Transverse colon (tissue), 4 donors: ENCODE measurements at regions not wholly inside any gene's neighbourhood (a gene's known extent, or its start where the extent isn't known, plus 50 kb on each side); places are given as distances from the start of the nearest gene placed in this dataset.

Source experiments
- DNase-seq: peaks from one replicate; pipeline ENCODE4 v3.0.0-alpha.2; 2019
- H3K27ac ChIP-seq, 4 donors: fragments of 200-600 bp; sonication (generic); 2 replicates each; pipeline ENCODE4 v1.5.1; 2016 to 2018; ENCODE audit warnings: inconsistent platforms in 4 of 4
- H3K27me3 ChIP-seq: fragments of 200-600 bp; sonication (generic); 2 replicates; pipeline ENCODE4 v1.5.1; 2017; ENCODE audit warnings: inconsistent platforms
- H3K36me3 ChIP-seq, 4 donors: fragments of 200-600 bp; sonication (generic); 2 replicates each; pipeline ENCODE4 v1.5.1; 2017 to 2019; ENCODE audit warnings: inconsistent platforms in 4 of 4
- H3K4me1 ChIP-seq, 4 donors: fragments of 200-600 bp; sonication (generic); 2 replicates each; pipeline ENCODE4 v1.5.1; 2017 to 2020; ENCODE audit warnings: inconsistent platforms in 4 of 4
- H3K4me3 ChIP-seq, 4 donors: fragments of 200-600 bp; sonication (generic); 1 replicate in 1 of 4; 2 replicates in 3 of 4; pipeline versions ENCODE4 v1.5.1 to v1.6.1; 2017 to 2019; ENCODE audit warnings: inconsistent platforms in 4 of 4
- H3K9me3 ChIP-seq, 2 donors: fragments of 200-600 bp; sonication (generic); 2 replicates each; pipeline ENCODE4 v1.5.1; 2017 to 2019; ENCODE audit warnings: inconsistent platforms in 2 of 2
- CTCF ChIP-seq, 5 experiments: fragments of 200-600 bp in 3 of 5; fragments of 450-650 bp in 2 of 5; sonication (generic) in 3 of 5; IDR thresholded peaks; 1 replicate in 2 of 5; 2 replicates in 3 of 5; pipeline ENCODE4 v1.5.1; 2016 to 2017; ENCODE audit warnings: antibody characterized with exemption in 5 of 5, inconsistent platforms in 3 of 5, mild to moderate bottlenecking in 2 of 5, moderate library complexity in 1 of 5
- EP300 ChIP-seq: sonication (generic); formaldehyde crosslinking; IDR thresholded peaks from one replicate; pipeline ENCODE4 v1.6.1; 2017; ENCODE audit warnings: antibody characterized with exemption, low read depth
- POLR2A ChIP-seq: fragments of 450-650 bp; IDR thresholded peaks from one replicate; pipeline ENCODE4 v1.6.1; 2016; ENCODE audit warnings: antibody characterized with exemption, mild to moderate bottlenecking, moderate library complexity
- POLR2AphosphoS5 ChIP-seq, 3 donors: sonication (generic); formaldehyde crosslinking; IDR thresholded peaks; one replicate each; pipeline ENCODE4 v1.6.1; 2016; ENCODE audit warnings: antibody characterized with exemption in 3 of 3
- WGBS, 2 donors: methylation state at CpG; one replicate each; pipeline ENCODE4 v1.1.5; 2018; ENCODE audit warnings: low coverage in 1 of 2; 5-methylcytosine and 5-hydroxymethylcytosine counted together
- in situ Hi-C, 4 donors: fragments of 200-750 bp; cut with MboI; loops; one replicate each; pipeline versions ENCODE4 v1.15.0 to v1.15.1; 2017; ENCODE audit warnings: low sequenced_read_pairs in 3 of 4, low pct_ligation_motif_present in 1 of 4, low pct_unique_long_range_greater_than_20kb in 1 of 4
- intact Hi-C: fragments of 100-400 bp; cut with DNase I; formaldehyde crosslinking; loops from one replicate; pipeline ENCODE4 v1.15.1; 2023; ENCODE audit warnings: low total_unique reads

DNA sequence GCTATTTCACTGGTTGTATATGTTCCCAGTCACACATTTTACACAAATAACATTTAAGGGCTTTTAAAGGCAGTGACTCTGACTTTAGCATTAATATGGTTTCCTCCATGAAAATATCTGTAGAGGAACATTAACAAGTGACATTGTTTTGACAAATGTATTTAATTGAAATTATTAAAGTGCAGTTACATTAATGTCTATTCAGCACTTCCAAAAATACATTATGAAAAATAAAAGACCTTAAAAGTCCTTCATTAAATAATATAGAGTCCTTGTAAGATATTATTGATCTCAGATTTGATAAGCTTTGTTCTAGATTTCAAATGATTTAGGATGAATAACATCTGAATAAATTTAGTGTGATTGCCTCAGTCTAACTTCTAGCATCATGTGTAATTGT lies 951.9 kb upstream of the CHORDC1 start:
- no peak for TF ChIP-seq EP300
- TF ChIP-seq POLR2AphosphoS5 (IDR thresholded peaks at IDR 0.05): no peak
- no peak for TF ChIP-seq POLR2A
- TF ChIP-seq CTCF (IDR thresholded peaks at IDR 0.05): no peak
- intact Hi-C loops: no loop called here
- in situ Hi-C loops: no loop called here

DNA sequence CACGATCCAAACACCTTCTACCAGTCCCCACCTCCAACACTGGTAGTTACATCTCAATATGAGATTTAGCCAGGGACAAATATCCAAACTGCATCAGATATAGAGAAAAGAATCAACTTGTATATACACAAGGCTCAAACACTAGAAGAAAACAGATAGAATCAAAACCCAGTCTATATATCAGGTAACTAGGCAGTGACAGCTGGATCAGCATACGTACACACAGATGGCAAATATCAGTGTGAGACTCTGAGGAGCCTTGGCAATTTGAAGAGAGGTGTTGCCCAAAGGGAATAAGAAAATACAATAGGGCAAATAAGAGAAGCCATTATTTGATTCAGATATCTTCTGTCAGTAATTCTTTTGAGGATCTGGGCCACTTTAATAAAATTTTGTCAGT lies 951.3 kb upstream of the CHORDC1 start:
- DNase-seq: no peak
- no peaks in the 10 kb centered on the region for H3K36me3 ChIP-seq
- 61 to 83% methylated on average over 1 to 2 of the region's 2 CpGs for WGBS, 2 donors
- in situ Hi-C loops: no loop called here
- H3K27ac ChIP-seq: no peak overlapping the region
- no peak overlapping the region for H3K4me3 ChIP-seq
- no peak for TF ChIP-seq CTCF (IDR thresholded peaks at IDR 0.05)
- no peak for TF ChIP-seq POLR2AphosphoS5 (IDR thresholded peaks at IDR 0.05)
- no peak for TF ChIP-seq POLR2A
- TF ChIP-seq EP300: no peak
- no peaks in the 10 kb centered on the region for H3K9me3 ChIP-seq
- intact Hi-C loops: no loop called here
- no peaks in the 10 kb centered on the region for H3K4me1 ChIP-seq
- no peaks in the 10 kb centered on the region for H3K27me3 ChIP-seq

More for the DNA sequence above, 951.9 kb upstream of the CHORDC1 start:
- no peaks in the 10 kb centered on the region for H3K9me3 ChIP-seq
- no peaks in the 10 kb centered on the region for H3K4me1 ChIP-seq
- DNase-seq: no peak
- H3K27me3 ChIP-seq: no peaks in the 10 kb centered on the region
- H3K36me3 ChIP-seq: no peaks in the 10 kb centered on the region
- H3K27ac ChIP-seq: no peak overlapping the region
- no peak overlapping the region for H3K4me3 ChIP-seq

DNA sequence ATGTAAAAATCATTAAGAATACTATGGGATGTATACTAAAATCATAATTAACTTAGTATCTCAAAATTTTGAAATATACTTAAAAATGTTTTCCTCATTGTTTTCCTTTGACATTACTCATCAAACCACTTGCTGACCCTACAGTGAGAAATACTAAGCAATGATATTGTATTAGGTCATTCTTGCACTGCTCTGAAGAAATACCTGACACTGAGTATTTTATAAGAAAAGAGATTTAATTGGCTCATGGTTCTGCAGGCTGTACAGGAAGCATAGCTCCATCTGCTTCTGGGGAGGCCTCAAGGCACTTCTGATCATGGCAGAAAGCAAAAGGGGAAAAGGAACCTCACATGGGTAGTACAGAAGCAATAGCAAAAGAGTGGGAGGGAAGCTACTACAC lies 950.9 kb upstream of the CHORDC1 start:
- no peaks in the 10 kb centered on the region for H3K9me3 ChIP-seq
- no peak for DNase-seq
- TF ChIP-seq POLR2AphosphoS5 (IDR thresholded peaks at IDR 0.05) (no peak), EP300 (no peak), POLR2A (no peak), CTCF (IDR thresholded peaks at IDR 0.05) (no peak)
- in situ Hi-C loops: no loop called here
- H3K4me3 ChIP-seq: no peak overlapping the region
- H3K27me3 ChIP-seq: no peaks in the 10 kb centered on the region
- intact Hi-C loops: no loop called here
- no peak overlapping the region for H3K27ac ChIP-seq
- H3K4me1 ChIP-seq: no peaks in the 10 kb centered on the region
- no peaks in the 10 kb centered on the region for H3K36me3 ChIP-seq

DNA sequence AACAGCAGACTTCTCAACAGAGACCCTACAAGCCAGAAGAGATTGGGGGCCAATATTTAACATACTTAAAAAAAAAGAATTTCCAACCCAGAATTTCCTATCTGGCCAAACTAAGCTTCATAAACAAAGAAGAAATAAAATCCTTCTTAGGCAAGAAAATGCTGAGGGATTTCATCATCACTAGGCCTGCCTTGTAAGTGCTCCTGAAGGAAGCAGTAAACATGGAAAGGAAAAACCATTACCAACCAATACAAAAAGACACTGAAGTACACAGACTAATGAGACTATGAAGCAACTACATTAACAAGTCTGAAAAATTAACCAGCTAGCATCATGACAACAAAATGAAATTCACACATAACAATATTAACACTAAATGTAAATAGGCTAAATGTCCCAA lies 947.9 kb upstream of the CHORDC1 start:
- no peak overlapping the region for H3K27ac ChIP-seq
- in situ Hi-C loops: no loop called here
- no peaks in the 10 kb centered on the region for H3K27me3 ChIP-seq
- H3K4me1 ChIP-seq: no peaks in the 10 kb centered on the region
- intact Hi-C loops: no loop called here
- H3K9me3 ChIP-seq: no peaks in the 10 kb centered on the region
- TF ChIP-seq POLR2AphosphoS5 (IDR thresholded peaks at IDR 0.05) (no peak), POLR2A (no peak), EP300 (no peak)
- H3K36me3 ChIP-seq: no peaks in the 10 kb centered on the region
- no peak for DNase-seq
- H3K4me3 ChIP-seq: no peak overlapping the region

DNA sequence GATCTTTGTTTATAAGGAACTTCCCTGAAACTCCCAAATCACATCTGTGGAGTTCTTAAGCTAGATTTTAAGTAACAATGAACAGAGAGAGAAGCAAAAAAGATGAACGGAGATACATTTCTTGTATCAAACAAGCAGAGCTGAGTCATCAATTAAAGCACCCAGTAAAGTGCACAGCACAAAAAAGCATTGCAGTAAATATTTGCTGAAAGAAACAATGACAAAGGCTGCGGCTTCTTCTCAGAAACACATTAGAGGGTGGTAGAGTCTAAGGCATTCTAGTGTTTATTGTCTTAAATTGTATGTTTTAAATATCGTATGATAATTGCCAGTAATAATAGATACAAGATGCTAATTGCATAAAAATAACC lies 941.6 kb upstream of the CHORDC1 start:
- Histone ChIP-seq H3K9me3 (no peaks in the 10 kb centered on the region), H3K36me3 (no peaks in the 10 kb centered on the region), H3K27me3 (no peaks in the 10 kb centered on the region), H3K4me3 (no peak overlapping the region), H3K27ac (no peak overlapping the region), H3K4me1 (no peaks in the 10 kb centered on the region)
- DNase-seq: no peak
- 55 to 71% methylated on average over 3 of the region's 3 CpGs for WGBS, 2 donors
- in situ Hi-C loops: no loop called here
- intact Hi-C loops: no loop called here
- no peak for TF ChIP-seq CTCF (IDR thresholded peaks at IDR 0.05)
- no peak for TF ChIP-seq EP300
